Transverse colon (tissue), 3 donors: ENCODE measurements at regions not wholly inside any gene's neighbourhood (a gene's known extent, or its start where the extent isn't known, plus 50 kb on each side); places are given as distances from the start of the nearest gene placed in this dataset.
"Not testable (repeated sequence)": the region's sequence is repeated elsewhere in the genome, so short reads cannot be mapped to it uniquely, and the experiment has no call there.

Experiments
- POLR2A ChIP-seq: fragments of 450-650 bp; IDR thresholded peaks from one replicate; pipeline ENCODE4 v1.6.1; 2016; ENCODE audit warnings: antibody characterized with exemption, mild to moderate bottlenecking, moderate library complexity
- TF ChIP-seq, protein P1 (sequence below), 5 experiments: fragments of 200-600 bp in 3 of 5; fragments of 450-650 bp in 2 of 5; sonication (generic) in 3 of 5; IDR thresholded peaks; 1 replicate in 2 of 5; 2 replicates in 3 of 5; pipeline ENCODE4 v1.5.1; 2016 to 2017; ENCODE audit warnings: antibody characterized with exemption in 5 of 5, inconsistent platforms in 3 of 5, mild to moderate bottlenecking in 2 of 5, moderate library complexity in 1 of 5

- TF ChIP-seq, protein P1, sequence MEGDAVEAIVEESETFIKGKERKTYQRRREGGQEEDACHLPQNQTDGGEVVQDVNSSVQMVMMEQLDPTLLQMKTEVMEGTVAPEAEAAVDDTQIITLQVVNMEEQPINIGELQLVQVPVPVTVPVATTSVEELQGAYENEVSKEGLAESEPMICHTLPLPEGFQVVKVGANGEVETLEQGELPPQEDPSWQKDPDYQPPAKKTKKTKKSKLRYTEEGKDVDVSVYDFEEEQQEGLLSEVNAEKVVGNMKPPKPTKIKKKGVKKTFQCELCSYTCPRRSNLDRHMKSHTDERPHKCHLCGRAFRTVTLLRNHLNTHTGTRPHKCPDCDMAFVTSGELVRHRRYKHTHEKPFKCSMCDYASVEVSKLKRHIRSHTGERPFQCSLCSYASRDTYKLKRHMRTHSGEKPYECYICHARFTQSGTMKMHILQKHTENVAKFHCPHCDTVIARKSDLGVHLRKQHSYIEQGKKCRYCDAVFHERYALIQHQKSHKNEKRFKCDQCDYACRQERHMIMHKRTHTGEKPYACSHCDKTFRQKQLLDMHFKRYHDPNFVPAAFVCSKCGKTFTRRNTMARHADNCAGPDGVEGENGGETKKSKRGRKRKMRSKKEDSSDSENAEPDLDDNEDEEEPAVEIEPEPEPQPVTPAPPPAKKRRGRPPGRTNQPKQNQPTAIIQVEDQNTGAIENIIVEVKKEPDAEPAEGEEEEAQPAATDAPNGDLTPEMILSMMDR (IDR thresholded peaks at IDR 0.05): not testable (repeated sequence)
- not testable (repeated sequence) for TF ChIP-seq POLR2A
Measured at GRCh38 chr3:125910851-125911250, 58.1 kb upstream of the ROPN1B start.
